Activated CD8-positive, alpha-beta T cell treated with anti-CD3 and anti-CD28 coated beads, Interleukin-2, amount 10 ng/mL, durations not matched to agents 7 days and 5 days (primary cell): ENCODE measurements at regions not wholly inside any gene's neighbourhood (a gene's known extent, or its start where the extent isn't known, plus 50 kb on each side); places are given as distances from the start of the nearest gene placed in this dataset.
"Not testable (repeated sequence)": the region's sequence is repeated elsewhere in the genome, so short reads cannot be mapped to it uniquely, and the experiment has no call there.

Experiments used
- ATAC-seq: fragments of 150-1000 bp; cut with Tn5 transposase; one replicate; pipeline ENCODE4 v1.10.0; 2021; ENCODE audit warnings: moderate library complexity
- CTCF ChIA-PET: fragments of 350-600 bp; sonication (Branson Sonifier 250); formaldehyde crosslinking; loops from one replicate; lab custom pipeline; 2021; ENCODE audit warnings: antibody characterized with exemption; lab: Charles Lee
- POLR2A ChIA-PET: fragments of 350-600 bp; sonication (Branson Sonifier 250); formaldehyde crosslinking; loops from one replicate; lab custom pipeline; 2021; ENCODE audit warnings: antibody characterized with exemption; lab: Charles Lee
- DNase-seq: peaks from one replicate; pipeline ENCODE4 v3.0.0-alpha.2; 2020
- H3K27ac Mint-ChIP-seq: one replicate; pipeline ENCODE4 v1.8.0; 2021; ENCODE audit warnings: mild to moderate bottlenecking, mixed read lengths
- H3K27me3 Mint-ChIP-seq: one replicate; pipeline ENCODE4 v1.8.0; 2021; ENCODE audit warnings: low read depth, mixed read lengths
- H3K36me3 Mint-ChIP-seq: one replicate; pipeline ENCODE4 v1.8.0; 2021; ENCODE audit warnings: low read depth, mixed read lengths
- H3K4me1 Mint-ChIP-seq: one replicate; pipeline ENCODE4 v1.8.0; 2021; ENCODE audit warnings: low read depth, mixed read lengths
- H3K4me3 Mint-ChIP-seq: one replicate; pipeline ENCODE4 v1.8.0; 2021; ENCODE audit warnings: mild to moderate bottlenecking, mixed read lengths
- H3K9me3 Mint-ChIP-seq: one replicate; pipeline ENCODE4 v1.8.0; 2022; ENCODE audit warnings: mixed read lengths; ENCODE audit not compliant: insufficient read depth

DNA sequence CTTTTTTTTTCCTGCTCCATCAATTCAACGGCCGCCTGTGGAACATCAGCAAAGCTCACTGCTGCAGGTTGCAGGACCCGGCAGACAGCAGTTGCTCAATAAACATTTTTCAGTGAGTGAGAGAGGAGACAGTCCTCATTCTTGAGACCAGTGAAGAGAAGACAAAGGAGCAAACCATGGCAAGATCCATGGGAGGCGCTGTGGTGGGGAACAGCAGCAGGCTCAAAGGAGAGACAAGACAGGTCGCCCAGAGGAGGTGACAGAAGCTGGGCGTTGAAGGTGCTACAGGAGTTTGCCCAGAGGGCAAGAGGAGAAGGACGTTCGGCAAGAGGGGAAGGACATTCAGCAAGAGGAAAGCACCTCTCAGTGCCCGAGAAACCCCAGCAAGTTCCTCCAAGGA, 74.5 kb upstream of the FGFR2 start:
- ATAC-seq (no peak), DNase-seq (no peak)
- POLR2A ChIA-PET = no interaction called here
- H3K27me3 Mint-ChIP-seq = peaks cover 1% of the 10 kb centered on the region
- CTCF ChIA-PET = no interaction called here
- H3K36me3 Mint-ChIP-seq = no peaks in the 10 kb centered on the region
- H3K27ac Mint-ChIP-seq = no peak overlapping the region
- no peaks in the 10 kb centered on the region for H3K9me3 Mint-ChIP-seq
- H3K4me3 Mint-ChIP-seq = no peak overlapping the region
- no peaks in the 10 kb centered on the region for H3K4me1 Mint-ChIP-seq

DNA sequence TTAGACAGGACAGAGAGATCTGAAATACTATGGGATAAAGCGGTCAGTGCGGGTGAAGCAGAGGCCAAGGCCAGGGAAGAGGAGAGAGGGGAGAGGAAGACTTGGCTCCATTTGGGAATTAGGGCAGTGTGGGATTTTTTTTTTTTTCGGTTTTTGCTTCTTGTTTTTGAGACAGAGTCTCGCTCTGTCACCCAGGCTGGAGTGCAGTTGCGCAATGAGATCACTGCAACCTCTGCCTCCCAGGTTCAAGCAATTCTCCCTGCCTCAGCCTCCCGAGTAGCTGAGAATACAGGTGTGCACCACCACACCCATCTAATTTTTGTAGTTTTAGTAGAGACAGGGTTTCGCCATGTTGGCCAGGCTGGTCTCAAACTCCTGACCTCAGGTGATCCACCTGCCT, 71.6 kb upstream of the FGFR2 start:
- H3K4me3 Mint-ChIP-seq, H3K27ac Mint-ChIP-seq, CTCF ChIA-PET, H3K4me1 Mint-ChIP-seq, H3K9me3 Mint-ChIP-seq, ATAC-seq, POLR2A ChIA-PET, DNase-seq, H3K36me3 Mint-ChIP-seq, H3K27me3 Mint-ChIP-seq: not testable (repeated sequence)

DNA sequence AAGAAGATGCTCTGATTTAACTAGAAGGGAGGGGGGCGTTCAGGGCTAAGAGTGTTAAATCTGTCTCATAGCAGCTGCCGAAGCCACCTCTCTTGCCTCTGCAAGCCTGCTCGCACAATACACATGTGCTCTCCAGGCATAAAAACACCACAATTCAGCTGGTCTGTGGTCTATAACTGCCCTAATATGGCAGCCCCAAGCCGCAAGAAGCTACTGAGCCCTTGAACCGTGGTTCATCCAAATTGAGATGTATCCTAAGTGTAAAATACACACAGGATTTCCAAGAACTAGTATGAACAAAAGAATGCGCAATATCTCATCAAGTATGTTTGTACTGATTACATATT, 70.8 kb upstream of the FGFR2 start:
- POLR2A ChIA-PET = no interaction called here
- DNase-seq (no peak), ATAC-seq (no peak)
- H3K36me3 Mint-ChIP-seq = no peaks in the 10 kb centered on the region
- CTCF ChIA-PET = no interaction called here
- H3K9me3 Mint-ChIP-seq = no peaks in the 10 kb centered on the region
- H3K27ac Mint-ChIP-seq = no peak overlapping the region
- H3K27me3 Mint-ChIP-seq = peaks cover 1% of the 10 kb centered on the region
- H3K4me1 Mint-ChIP-seq = no peaks in the 10 kb centered on the region
- no peak overlapping the region for H3K4me3 Mint-ChIP-seq

DNA sequence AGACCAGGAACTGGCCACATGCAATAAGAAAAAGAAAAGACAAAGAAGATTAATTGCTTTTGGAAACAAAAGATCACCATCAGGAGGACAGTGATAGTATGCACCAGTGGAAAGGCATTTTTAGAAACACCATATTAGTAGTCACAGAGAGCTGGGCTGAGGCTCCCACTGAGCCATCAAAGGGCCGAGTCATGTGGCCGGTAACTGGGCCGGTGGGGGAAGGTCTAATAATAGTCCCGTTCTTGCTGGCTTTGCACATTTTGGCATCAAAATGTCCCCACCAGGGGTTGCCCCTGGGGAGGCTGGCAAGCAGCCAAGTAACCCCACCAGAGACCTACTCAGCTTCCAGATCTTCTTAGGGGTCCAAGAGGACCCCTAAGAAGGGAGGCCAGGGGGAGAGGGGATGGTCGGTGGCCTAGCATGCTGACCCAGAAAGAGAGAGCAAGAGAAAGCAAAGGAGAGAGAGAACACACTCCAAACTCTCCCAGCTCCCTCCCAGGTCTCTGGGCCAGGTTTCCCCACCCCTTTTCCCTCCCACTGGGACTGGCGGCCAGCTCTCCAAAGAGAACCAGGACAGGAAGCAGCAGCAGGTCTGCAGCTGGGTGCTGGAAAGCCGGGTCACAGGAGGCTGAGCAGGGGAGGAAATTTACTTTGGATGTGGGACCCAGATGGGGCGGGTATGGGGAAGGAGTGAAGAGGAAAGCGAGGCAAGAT, 70.2 kb upstream of the FGFR2 start:
- POLR2A ChIA-PET = no interaction called here
- Mint-ChIP-seq H3K27me3 (peaks cover 1% of the 10 kb centered on the region), H3K36me3 (no peaks in the 10 kb centered on the region), H3K9me3 (no peaks in the 10 kb centered on the region), H3K4me1 (no peaks in the 10 kb centered on the region), H3K27ac (no peak overlapping the region), H3K4me3 (no peak overlapping the region)
- ATAC-seq = no peak
- CTCF ChIA-PET = no interaction called here
- no peak for DNase-seq

DNA sequence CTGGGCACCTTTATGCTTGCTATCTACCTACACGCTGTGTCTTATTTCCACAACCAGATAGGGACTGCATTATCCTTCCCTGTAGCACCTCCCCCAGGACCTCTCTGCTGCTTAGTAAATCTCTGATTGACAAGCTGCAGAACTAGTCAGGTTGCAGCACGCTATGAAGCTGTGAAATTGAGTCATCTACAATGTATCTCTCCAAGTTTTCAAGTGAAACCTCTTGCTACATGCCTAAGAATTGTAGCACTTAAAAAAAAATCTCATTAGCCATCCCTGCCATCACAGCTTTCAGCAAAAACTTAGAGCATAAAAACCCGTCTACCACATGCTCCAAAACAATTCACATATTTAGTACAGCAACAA, 69.7 kb upstream of the FGFR2 start:
- no peak for ATAC-seq
- H3K9me3 Mint-ChIP-seq = no peaks in the 10 kb centered on the region
- H3K36me3 Mint-ChIP-seq = no peaks in the 10 kb centered on the region
- H3K27ac Mint-ChIP-seq = no peak overlapping the region
- no peak for DNase-seq
- POLR2A ChIA-PET = no interaction called here
- H3K27me3 Mint-ChIP-seq = peaks cover 1% of the 10 kb centered on the region
- CTCF ChIA-PET = no interaction called here
- H3K4me3 Mint-ChIP-seq = no peak overlapping the region
- H3K4me1 Mint-ChIP-seq = no peaks in the 10 kb centered on the region

DNA sequence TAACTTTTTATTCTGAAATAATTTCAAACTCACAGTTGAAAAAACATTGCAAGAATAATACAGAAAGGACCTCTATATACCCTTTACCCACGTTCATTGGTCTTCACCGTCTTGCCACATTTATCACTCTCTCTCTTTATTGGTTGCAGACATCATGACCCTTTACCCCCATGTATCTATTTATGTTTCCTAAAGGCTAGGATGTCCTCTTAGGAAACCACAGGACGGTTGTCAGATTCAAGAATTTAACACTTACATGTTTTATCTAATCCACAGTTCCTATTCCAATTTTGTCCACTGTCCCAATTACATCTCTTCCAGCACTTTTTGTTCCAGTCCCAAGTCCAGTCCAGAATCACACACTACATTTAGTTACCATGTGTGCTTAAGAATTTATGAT, 67.6 kb upstream of the FGFR2 start:
- POLR2A ChIA-PET = interaction anchor here (1.1 kb wide), 1 partner anchor 13 kb away, joined by 3 read pairs; no protein-coding TSS in a partner anchor
- Mint-ChIP-seq H3K4me3 (no peak overlapping the region), H3K9me3 (no peaks in the 10 kb centered on the region), H3K36me3 (no peaks in the 10 kb centered on the region), H3K27me3 (peaks cover 1% of the 10 kb centered on the region), H3K4me1 (no peaks in the 10 kb centered on the region), H3K27ac (no peak overlapping the region)
- CTCF ChIA-PET = no interaction called here
- ATAC-seq (no peak), DNase-seq (no peak)

DNA sequence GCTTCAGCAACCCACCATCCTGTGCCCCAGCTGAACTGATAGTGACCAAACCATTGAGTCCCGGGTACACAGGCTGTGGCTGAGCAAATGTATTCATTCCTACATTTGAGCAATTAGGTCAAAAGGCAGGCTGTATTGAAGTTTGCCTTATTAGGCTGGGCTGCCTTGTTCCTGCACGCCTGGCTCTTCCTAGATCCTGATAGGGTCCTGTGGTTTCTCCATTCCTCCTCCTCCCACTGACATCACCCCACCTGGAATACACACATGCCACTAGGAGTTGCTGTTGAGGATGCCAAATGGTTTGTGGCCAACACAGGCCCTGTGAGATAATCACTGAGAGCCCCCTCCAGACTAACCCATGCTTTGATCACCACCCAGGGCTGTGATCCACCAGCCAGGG, 66.4 kb upstream of the FGFR2 start:
- no peaks in the 10 kb centered on the region for H3K36me3 Mint-ChIP-seq
- ChIA-PET CTCF (no interaction called here), POLR2A (interaction anchor here (1.1 kb wide), 1 partner anchor 12 kb away, joined by 3 read pairs; no protein-coding TSS in a partner anchor)
- H3K4me1 Mint-ChIP-seq = no peaks in the 10 kb centered on the region
- H3K4me3 Mint-ChIP-seq = no peak overlapping the region
- no peak for DNase-seq
- no peak for ATAC-seq
- no peaks in the 10 kb centered on the region for H3K9me3 Mint-ChIP-seq
- H3K27me3 Mint-ChIP-seq = peaks cover 1% of the 10 kb centered on the region
- no peak overlapping the region for H3K27ac Mint-ChIP-seq

DNA sequence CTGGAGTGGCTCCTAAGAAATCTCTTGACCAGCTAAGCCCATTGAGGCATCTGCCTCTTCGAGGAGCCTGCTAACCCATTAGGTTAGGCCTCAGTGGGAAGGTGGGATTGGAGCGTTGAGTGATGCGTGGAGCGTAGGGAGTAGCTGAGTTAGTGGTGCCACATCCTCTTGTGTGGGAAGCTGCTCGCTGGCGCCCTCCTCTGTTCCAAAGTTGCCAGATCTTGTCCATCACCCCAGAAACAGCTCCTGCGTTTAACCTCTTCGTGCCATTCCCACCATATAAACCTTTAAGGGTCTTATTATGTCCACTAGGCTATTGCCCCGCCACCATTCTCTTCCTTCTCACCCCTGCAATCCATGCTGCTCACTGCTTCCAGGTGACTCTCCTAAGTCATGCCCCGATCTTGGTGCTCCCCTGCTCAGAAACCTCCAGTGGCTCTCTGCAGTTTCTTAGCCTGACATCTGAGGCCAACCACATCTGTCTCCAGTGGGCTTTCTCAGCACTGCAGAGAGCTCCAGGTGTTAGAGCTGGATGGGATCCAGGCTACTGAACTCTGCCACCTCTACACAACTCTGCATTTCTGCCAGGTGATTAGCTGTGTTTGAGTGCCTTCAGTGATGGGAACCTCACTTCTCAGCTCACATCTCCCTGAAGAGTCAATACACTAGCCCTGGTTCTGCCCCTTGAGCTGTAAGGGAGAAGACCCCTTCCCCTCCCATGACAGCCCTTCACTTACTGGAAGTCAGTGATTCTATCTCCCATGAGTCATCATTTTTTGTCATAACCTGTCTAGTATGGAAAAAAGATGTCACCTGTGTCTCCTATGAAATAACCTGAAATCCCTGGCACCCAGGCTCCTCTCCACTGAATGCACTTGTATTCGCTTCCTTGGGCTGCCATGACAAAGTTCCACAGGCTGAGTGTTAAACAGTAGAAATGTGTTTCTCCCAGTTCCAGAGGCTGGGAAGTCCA, 65.0 kb upstream of the FGFR2 start:
- CTCF ChIA-PET = interaction anchor here (0.5 to 0.8 kb wide), 2 partner anchors 9 to 102 kb away, joined by 3 to 4 read pairs; no protein-coding TSS in a partner anchor
- Mint-ChIP-seq H3K4me3 (no peak overlapping the region), H3K9me3 (peaks cover 6% of the 10 kb centered on the region), H3K27ac (no peak overlapping the region), H3K36me3 (no peaks in the 10 kb centered on the region), H3K27me3 (no peaks in the 10 kb centered on the region), H3K4me1 (no peaks in the 10 kb centered on the region)
- no peak for ATAC-seq
- POLR2A ChIA-PET = interaction anchor here (0.5 kb wide), 1 partner anchor 9 kb away, joined by 3 read pairs; no protein-coding TSS in a partner anchor
- no peak for DNase-seq

DNA sequence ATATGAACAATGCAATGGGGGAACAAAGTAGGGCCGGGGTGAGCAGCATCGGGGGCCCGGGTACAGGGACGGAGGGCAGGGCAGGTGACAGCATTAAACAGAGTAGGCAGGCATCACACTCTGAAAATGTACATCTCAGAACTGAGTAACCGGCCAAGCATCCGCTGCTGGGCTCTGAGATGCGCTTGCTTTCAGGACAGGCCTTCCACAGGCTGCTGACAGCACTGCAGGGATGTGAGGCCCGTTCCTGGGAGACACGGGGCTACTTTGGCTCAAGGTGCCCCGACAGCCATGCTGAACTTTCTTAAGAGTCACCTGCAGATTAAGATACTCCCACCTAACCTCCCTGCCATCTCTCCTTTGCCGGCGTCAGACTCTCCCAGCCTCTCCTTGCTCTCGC, 64.3 kb upstream of the FGFR2 start:
- ChIA-PET CTCF (interaction anchor here (0.8 kb wide), 1 partner anchor 8 kb away, joined by 3 read pairs; no protein-coding TSS in a partner anchor), POLR2A (interaction anchor here (0.5 kb wide), 1 partner anchor 8 kb away, joined by 3 read pairs; no protein-coding TSS in a partner anchor)
- Mint-ChIP-seq H3K4me3 (no peak overlapping the region), H3K9me3 (peaks cover 8% of the 10 kb centered on the region), H3K4me1 (no peaks in the 10 kb centered on the region), H3K27ac (no peak overlapping the region), H3K36me3 (no peaks in the 10 kb centered on the region), H3K27me3 (no peaks in the 10 kb centered on the region)
- ATAC-seq (no peak), DNase-seq (no peak)

DNA sequence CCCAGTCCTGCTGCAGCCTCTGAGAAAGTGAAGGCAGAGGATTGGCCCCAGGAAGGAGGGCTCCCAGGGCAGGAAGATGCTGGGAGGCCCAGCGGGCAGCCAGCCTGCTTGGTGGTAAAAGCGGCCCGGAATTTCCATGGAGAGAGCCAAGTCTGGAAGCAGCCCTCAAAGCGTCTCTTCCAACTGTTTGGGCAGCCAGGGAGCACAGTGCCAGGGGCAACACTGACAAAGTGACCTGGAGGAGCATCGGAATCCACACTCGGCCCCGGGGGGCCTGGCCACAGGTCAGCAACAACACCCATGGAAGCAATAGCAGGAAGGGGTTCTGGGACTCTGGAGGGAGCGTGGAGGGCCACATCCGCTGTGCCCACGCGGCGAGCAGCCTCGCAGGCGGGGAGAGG, 63.2 kb upstream of the FGFR2 start:
- POLR2A ChIA-PET = no interaction called here
- no peak overlapping the region for H3K4me3 Mint-ChIP-seq
- CTCF ChIA-PET = no interaction called here

DNA sequence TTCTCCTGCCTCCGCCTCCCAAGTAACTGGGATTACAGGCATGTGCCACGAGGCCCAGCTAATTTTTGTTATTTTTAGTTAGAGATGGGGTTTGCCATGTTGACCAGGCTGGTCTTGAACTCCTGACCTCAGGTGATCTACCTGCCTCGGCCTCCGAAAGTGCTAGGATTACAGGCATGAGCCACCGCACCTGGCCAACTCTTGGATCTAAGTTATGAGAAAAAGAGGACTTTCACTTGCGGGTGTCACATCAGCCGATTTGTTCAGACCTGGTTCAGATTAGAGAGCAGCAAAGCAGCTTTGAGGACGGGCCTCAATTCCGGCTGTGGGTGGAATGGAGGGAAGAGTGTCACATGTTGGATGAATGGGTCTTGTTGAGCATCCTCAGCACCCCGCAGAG, 61.0 kb upstream of the FGFR2 start:
- no peak overlapping the region for H3K27ac Mint-ChIP-seq
- no peak for ATAC-seq
- no peak for DNase-seq
- H3K4me3 Mint-ChIP-seq = no peak overlapping the region
- H3K4me1 Mint-ChIP-seq = no peaks in the 10 kb centered on the region
- POLR2A ChIA-PET = no interaction called here
- no peaks in the 10 kb centered on the region for H3K27me3 Mint-ChIP-seq
- peaks cover 8% of the 10 kb centered on the region for H3K9me3 Mint-ChIP-seq
- CTCF ChIA-PET = no interaction called here
- H3K36me3 Mint-ChIP-seq = no peaks in the 10 kb centered on the region

More for the DNA sequence above, 63.2 kb upstream of the FGFR2 start:
- H3K27ac Mint-ChIP-seq = no peak overlapping the region
- H3K4me1 Mint-ChIP-seq = no peaks in the 10 kb centered on the region
- H3K9me3 Mint-ChIP-seq = peaks cover 8% of the 10 kb centered on the region
- H3K36me3 Mint-ChIP-seq = no peaks in the 10 kb centered on the region
- no peaks in the 10 kb centered on the region for H3K27me3 Mint-ChIP-seq
- DNase-seq = no peak
- ATAC-seq = no peak

DNA sequence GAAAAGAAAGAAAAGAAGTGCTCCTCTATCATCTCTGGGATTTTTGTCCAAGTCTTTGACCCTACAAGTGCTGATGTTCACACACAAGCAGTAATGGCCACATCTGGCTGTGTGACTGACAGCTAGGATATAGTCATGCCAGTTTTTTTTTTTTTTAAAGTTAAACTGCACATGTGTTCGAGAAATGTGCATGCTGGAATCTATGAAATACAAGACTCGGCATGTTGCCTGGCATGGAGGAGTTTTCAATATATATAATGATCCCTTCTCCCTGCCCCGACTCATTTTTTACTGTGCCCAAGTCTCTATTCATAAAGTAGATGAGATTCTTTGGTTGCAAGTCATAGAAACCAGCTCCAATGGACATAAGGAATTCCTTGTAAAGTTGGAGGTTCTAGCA, 60.4 kb upstream of the FGFR2 start:
- H3K4me1 Mint-ChIP-seq = no peaks in the 10 kb centered on the region
- H3K36me3 Mint-ChIP-seq = no peaks in the 10 kb centered on the region
- no peak overlapping the region for H3K27ac Mint-ChIP-seq
- no peaks in the 10 kb centered on the region for H3K27me3 Mint-ChIP-seq
- POLR2A ChIA-PET = no interaction called here
- CTCF ChIA-PET = no interaction called here
- ATAC-seq (no peak), DNase-seq (no peak)
- H3K9me3 Mint-ChIP-seq = peaks cover 8% of the 10 kb centered on the region
- no peak overlapping the region for H3K4me3 Mint-ChIP-seq
